ENCODE measurements at regions not wholly inside any gene's neighbourhood (a gene's known extent, or its start where the extent isn't known, plus 50 kb on each side); places are given as distances from the start of the nearest gene placed in this dataset.

GRCh38 chr20:17840423-17840822, 128.2 kb downstream of the SNX5 start (continued):
- no peak for TF ChIP-seq ZNF8 (CRISPR knock-in tag; IDR thresholded peaks at IDR 0.05)

DNA sequence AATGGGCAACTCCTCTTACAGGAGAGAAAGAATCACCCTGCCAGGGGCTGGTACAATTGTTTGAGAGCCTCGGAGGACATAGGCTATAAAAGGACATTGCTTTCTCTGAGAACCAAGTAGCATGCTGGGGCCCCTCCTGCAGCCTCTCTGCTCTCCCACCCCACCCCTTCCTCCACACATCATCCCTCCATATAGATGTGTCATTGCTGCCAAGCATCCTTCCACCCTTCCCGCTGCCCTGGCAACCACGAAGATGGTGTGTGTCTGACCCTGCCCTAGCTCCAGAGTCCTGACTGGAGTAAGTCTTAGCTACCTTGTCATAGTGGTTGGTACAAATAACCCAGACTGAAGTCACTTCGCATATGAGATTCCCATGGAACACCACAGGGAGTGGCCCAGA, 129.7 kb downstream of the SNX5 start:
- TF ChIP-seq, protein P1, sequence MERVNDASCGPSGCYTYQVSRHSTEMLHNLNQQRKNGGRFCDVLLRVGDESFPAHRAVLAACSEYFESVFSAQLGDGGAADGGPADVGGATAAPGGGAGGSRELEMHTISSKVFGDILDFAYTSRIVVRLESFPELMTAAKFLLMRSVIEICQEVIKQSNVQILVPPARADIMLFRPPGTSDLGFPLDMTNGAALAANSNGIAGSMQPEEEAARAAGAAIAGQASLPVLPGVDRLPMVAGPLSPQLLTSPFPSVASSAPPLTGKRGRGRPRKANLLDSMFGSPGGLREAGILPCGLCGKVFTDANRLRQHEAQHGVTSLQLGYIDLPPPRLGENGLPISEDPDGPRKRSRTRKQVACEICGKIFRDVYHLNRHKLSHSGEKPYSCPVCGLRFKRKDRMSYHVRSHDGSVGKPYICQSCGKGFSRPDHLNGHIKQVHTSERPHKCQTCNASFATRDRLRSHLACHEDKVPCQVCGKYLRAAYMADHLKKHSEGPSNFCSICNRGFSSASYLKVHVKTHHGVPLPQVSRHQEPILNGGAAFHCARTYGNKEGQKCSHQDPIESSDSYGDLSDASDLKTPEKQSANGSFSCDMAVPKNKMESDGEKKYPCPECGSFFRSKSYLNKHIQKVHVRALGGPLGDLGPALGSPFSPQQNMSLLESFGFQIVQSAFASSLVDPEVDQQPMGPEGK (CRISPR knock-in tag; IDR thresholded peaks at IDR 0.05; ENCODE audit: borderline replicate concordance) = no peak
- TF ChIP-seq BACH2 (CRISPR knock-in tag; IDR thresholded peaks at IDR 0.05; ENCODE audit: borderline replicate concordance) = no peak
- no peak for TF ChIP-seq TCF4 (CRISPR knock-in tag; IDR thresholded peaks at IDR 0.05; ENCODE audit: borderline replicate concordance)
- TF ChIP-seq ZFP30 (CRISPR knock-in tag; IDR thresholded peaks at IDR 0.05) = no peak
- no peak for TF ChIP-seq ESRRG (CRISPR knock-in tag; IDR thresholded peaks at IDR 0.05)
- TF ChIP-seq, protein P2, sequence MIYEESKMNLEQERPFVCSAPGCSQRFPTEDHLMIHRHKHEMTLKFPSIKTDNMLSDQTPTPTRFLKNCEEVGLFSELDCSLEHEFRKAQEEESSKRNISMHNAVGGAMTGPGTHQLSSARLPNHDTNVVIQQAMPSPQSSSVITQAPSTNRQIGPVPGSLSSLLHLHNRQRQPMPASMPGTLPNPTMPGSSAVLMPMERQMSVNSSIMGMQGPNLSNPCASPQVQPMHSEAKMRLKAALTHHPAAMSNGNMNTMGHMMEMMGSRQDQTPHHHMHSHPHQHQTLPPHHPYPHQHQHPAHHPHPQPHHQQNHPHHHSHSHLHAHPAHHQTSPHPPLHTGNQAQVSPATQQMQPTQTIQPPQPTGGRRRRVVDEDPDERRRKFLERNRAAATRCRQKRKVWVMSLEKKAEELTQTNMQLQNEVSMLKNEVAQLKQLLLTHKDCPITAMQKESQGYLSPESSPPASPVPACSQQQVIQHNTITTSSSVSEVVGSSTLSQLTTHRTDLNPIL (CRISPR knock-in tag; IDR thresholded peaks at IDR 0.05; ENCODE audit: low read depth) = no peak
- TF ChIP-seq SNAI2 (CRISPR knock-in tag; IDR thresholded peaks at IDR 0.05) = no peak
- no peak for TF ChIP-seq CSDC2 (CRISPR knock-in tag; IDR thresholded peaks at IDR 0.05)
- no peak for TF ChIP-seq ZFP3 (CRISPR knock-in tag; IDR thresholded peaks at IDR 0.05)
- TF ChIP-seq ZNF70 (CRISPR knock-in tag; IDR thresholded peaks at IDR 0.05) = no peak
- ATAC-seq = no peak

DNA sequence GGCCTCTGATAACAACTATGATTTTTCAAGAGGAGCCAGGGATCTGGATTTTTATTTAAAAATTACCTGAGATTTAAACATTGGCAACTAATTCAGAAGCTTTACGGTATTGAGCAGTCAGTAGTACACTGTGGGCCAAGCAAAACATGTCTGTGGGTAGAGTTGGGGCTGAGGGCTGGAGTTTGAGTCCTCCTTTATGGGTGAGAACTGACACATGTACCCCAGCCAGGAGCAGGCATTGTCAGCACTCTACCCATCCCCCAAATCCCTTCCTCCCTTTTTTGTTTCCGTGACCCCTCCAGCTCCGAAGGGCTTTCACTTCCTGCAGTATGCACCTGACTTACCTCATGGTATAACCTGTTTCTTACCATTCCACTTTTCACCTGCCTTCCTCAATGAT, 131.4 kb downstream of the SNX5 start:
- no peak for ATAC-seq
- TF ChIP-seq TSHZ2 (CRISPR knock-in tag; IDR thresholded peaks at IDR 0.05) (no peak), ZFP30 (CRISPR knock-in tag; IDR thresholded peaks at IDR 0.05) (no peak), SNAI2 (CRISPR knock-in tag; IDR thresholded peaks at IDR 0.05) (no peak), CSRNP3 (CRISPR knock-in tag; IDR thresholded peaks at IDR 0.05) (no peak), RARB (CRISPR knock-in tag; IDR thresholded peaks at IDR 0.05) (no peak), ZC3H10 (CRISPR knock-in tag; IDR thresholded peaks at IDR 0.05) (no peak), TCF4 (CRISPR knock-in tag; IDR thresholded peaks at IDR 0.05; ENCODE audit: borderline replicate concordance) (no peak)

GRCh38 chr20:17836303-17836861, 132.2 kb downstream of the SNX5 start:
- ATAC-seq = no peak
- TF ChIP-seq PPARA (CRISPR knock-in tag; IDR thresholded peaks at IDR 0.05; ENCODE audit: borderline replicate concordance) (no peak), RARB (CRISPR knock-in tag; IDR thresholded peaks at IDR 0.05) (no peak), ESRRG (CRISPR knock-in tag; IDR thresholded peaks at IDR 0.05) (no peak), ZFP30 (CRISPR knock-in tag; IDR thresholded peaks at IDR 0.05) (no peak), ZNF70 (CRISPR knock-in tag; IDR thresholded peaks at IDR 0.05) (no peak), TCF4 (CRISPR knock-in tag; IDR thresholded peaks at IDR 0.05; ENCODE audit: borderline replicate concordance) (no peak), ZNF565 (CRISPR knock-in tag; conservative IDR thresholded peaks at IDR 0.05; ENCODE audit: low read depth) (no peak), ARNTL (CRISPR knock-in tag; IDR thresholded peaks at IDR 0.05; ENCODE audit: borderline replicate concordance, low read depth) (no peak), SNAI2 (CRISPR knock-in tag; IDR thresholded peaks at IDR 0.05) (no peak), TOX (CRISPR knock-in tag; IDR thresholded peaks at IDR 0.05; ENCODE audit: borderline replicate concordance) (no peak)

DNA sequence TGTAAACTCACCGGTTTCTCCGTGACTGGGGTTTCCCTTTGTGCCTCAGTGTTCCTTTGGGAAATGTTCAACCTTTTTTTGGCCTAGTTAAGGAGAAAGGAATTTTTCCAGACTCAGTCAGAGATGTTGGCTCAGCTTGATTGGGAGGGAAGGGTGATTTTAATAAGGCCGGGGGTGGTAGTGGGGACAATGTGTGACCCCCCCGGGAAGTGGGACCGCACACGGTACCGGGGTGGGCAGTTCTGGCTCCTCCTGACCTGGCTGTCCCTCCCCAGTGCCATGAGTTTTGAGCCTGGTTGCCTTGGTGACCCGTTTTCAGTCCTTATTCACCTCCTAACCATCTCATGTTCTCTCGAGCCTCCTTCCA, 132.7 kb downstream of the SNX5 start:
- no peak for ATAC-seq
- TF ChIP-seq TCF4 (CRISPR knock-in tag; IDR thresholded peaks at IDR 0.05; ENCODE audit: borderline replicate concordance) = no peak
- TF ChIP-seq, protein P1 (CRISPR knock-in tag; IDR thresholded peaks at IDR 0.05; ENCODE audit: borderline replicate concordance) = no peak
- TF ChIP-seq CSRNP3 (CRISPR knock-in tag; IDR thresholded peaks at IDR 0.05) = no peak
- no peak for TF ChIP-seq ESRRG (CRISPR knock-in tag; IDR thresholded peaks at IDR 0.05)
- TF ChIP-seq ZC3H10 (CRISPR knock-in tag; IDR thresholded peaks at IDR 0.05) = no peak
- no peak for TF ChIP-seq ZFP3 (CRISPR knock-in tag; IDR thresholded peaks at IDR 0.05)
- TF ChIP-seq ISL1 (CRISPR knock-in tag; IDR thresholded peaks at IDR 0.05) = no peak
- TF ChIP-seq ZFP30 (CRISPR knock-in tag; IDR thresholded peaks at IDR 0.05) = no peak
- no peak for TF ChIP-seq GLIS3 (CRISPR knock-in tag; IDR thresholded peaks at IDR 0.05)
- no peak for TF ChIP-seq OSR1 (CRISPR knock-in tag; IDR thresholded peaks at IDR 0.05)

Data from SK-N-SH treated with all-trans-retinoic acid at 6 μM for 48 hours (cell line).